ENCODE measurements at regions not wholly inside any gene's neighbourhood (a gene's known extent, or its start where the extent isn't known, plus 50 kb on each side); places are given as distances from the start of the nearest gene placed in this dataset.
"Not testable (repeated sequence)": the region's sequence is repeated elsewhere in the genome, so short reads cannot be mapped to it uniquely, and the experiment has no call there.

DNA sequence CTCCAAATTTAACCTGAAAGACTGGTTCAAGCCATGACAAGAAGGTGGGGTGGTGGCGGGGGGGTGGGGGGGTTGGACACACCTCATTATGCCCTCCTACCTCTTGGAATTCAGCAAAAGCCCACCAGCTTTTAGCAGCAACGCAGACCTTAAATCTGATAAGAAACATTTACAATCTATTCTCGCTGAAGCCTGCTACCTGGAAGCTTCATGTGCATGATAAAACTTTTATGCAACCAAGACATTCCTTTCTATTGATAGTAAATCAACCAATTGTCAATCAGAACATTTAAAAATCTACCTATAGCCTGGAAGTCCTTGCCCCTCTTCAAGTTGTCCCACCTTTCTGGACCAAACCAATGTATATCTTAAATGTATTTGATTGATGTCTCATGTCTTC, 113.6 kb upstream of the FAM98A start:
- DNase-seq: no peak

DNA sequence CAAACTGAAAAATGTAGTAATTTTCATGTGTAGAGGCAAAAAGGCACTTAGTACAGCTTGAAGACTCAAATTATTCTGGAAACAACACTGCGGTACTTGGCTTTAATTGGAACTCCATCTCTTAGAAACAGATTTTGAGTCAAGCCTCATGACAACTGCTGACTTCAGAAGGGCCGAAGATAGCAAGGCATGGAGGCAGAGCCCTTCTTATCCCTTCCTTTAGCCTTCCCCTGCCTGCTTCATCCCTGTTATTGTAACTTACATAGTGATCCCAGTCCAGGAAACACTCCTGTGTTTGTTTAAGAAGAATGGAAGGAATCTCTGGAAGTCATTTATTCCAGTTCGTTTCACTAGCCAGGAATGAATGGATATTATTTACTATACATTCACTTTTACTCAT, 110.9 kb upstream of the FAM98A start:
- DNase-seq: no peak

DNA sequence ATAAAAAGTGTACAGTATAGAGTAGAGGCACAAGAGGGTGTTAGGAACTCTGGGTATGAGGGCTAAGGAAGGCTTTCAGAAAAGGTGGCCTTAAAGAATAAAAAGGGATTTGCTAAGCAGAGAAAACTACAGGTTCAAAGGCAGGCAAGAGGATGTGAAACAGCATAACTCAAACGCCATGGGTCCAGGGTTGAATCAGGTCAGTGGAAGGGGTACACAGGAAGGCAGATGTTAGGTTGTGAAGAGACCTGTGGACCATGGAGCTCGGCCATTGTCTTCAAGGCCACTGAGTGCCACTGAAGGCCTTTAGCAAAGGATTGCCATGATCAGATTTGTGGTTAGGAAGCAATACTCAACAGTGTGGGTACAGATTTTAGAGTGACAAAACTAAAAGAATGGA, 108.2 kb upstream of the FAM98A start:
- DNase-seq: no peak

DNA sequence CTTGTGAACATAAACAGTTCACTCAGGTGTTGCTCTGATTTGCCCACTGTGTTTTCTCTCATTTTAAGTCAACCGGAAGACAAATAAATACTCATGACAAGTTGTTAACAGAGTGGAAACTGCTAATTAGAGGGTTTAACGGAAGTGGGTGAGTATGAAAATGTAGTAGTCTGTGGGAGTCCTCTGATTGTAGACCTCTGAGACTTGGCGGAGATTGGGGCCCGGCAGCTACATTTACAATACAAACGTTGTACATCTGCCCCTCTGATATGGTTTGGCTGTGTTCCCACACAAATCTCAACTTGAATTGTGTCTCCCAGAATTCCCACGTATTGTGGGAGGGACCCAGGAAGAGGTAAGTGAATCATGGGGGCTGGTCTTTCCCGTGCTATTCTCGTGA, 107.3 kb upstream of the FAM98A start:
- no peak for DNase-seq

DNA sequence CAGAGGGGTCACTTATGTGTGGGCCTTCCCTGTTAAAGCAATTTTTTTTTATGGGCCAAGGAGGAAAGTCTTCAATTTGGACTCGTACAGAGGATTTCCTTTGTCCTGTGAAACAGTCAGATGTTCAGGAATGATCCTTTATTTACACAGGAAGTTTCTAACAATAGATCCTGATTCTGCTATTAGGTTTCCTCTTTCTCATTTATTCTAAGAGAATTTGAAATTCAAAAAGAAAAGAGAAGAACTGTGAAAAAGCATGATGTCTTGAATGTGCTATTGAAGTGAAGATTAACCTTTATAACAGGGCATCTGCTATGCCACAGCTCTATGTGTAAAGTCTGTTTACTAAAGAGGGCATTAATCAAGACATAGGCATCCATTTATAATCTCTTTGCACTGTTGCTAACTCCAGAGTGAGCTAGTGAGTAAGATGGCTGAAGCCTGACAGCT, 105.3 kb upstream of the FAM98A start:
- no peak for DNase-seq

DNA sequence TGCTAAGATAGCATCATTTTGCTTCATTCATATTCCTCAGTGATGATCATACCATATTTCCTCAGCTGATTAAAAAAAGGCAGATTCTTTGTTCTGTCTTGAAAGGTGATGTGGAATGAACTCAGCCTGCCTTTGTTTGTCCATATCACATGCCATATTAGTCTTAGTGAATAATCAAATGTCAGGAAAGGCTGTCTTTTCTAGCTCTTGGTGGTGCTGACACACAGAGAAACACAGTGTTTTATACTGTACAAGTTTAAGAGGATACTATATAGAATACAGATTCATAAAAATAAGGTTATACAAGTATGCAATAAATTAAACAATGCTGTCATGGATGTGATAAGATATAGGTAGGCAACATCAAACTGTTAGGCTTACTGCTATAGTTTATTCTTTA, 97.1 kb upstream of the FAM98A start:
- no peak for DNase-seq

DNA sequence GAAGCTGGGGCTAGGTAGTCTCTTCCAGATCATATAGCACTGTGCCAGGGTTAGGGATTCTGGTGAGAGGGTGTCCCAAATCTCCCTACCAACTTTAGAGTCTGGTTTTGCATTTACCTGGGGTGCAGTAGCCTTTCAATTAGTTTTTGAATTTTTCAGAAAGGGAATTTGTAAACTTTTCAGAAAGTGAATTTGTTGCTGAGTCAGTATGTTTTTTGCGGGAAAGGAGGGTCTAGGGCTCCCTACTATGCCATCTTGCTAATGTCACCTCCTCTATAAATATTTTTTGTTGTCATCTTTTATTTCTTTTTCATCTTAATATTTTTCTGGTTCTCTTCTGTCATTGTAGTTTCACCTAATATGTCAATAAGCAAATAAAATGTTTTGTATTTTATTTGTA, 95.8 kb upstream of the FAM98A start:
- DNase-seq: no peak

DNA sequence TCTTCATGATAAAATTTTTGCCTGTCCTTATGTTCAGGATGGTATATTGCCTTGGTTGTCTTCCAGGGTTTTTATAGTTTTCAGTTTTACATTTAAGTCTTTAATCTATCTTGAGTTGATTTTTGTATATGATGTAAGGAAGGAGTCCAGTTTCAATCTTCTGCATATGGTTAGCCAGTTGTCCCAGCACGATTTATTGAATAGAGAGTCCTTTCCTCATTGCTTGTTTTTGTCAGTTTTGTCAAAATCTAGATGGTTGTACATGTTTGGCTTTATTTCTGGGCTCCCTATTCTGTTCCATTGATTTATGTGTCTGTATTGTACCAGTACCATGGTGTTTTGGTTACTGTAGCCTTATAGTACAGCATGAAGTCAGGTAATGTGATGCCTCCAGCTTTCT, 91.6 kb upstream of the FAM98A start:
- DNase-seq: not testable (repeated sequence)

DNA sequence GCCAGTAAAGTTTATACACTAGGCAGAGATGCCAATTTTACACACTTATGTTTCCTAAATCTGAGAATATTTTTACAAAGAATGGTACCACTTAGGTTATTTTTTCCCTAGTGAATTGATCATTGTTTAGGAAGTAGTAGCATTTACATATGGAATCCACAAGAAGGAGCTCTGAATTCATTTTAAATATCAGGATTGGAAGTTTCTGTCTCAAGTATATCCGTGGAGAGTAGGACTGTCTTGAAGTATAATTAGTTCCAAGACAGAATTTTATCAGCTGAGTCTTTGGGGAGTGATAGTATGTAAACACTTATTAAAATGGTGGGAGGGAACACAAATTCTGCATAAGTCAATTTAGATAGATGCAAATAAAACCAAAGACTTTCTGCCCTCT, 82.3 kb upstream of the FAM98A start:
- DNase-seq: no peak

DNA sequence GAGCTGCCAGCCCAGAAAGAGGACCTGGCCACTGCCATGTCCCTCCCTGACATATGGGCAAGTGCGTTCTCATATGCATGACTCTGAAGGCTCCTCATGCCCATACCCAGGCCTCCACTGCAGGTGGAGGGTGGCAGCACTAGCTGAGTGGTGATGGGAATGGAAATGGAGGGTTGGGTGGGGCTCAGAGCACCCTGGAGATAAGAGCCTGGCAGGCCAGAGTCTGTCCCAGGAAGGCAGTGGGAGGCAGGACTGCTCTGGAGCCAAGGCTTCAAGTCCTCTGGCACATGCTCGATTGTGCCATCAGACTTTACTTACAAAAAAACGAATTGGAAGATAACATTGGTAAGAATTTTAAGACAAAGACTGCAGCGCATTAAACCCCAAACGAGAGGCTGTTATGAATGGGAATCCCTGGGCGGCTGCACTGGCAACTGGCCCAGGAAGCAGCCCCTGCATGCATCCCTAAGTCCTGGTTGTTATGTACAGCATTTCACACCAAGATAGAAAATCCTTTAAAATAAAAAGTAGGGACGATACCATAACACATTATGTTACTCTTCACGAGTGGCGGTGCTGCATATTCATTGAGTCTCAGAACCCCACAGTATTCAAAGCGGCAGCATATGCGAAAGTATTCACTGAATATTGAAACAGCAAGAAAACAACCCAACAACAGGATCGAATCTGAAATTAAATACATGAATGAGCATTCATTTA, 81.7 kb upstream of the FAM98A start:
- DNase-seq: no peak

DNA sequence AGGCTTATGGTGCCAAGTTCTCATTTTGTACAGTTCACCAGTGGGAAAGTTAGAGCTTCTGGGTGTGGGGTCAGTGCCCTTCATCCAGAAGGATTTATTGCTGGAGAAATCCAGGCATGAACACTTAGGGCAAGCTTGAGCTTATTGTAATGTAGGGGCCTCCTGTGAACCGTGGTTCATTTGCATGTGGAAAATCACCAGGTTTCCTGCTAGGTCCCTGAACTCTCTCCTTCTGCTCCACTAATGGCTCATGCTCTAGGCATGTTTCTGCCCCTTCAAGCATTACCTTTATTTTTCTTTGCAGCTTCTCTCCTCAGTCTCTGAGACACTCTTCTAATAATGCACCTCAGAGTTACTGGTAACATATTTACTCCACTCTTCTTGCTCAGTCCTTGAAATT, 79.3 kb upstream of the FAM98A start:
- no peak for DNase-seq

DNA sequence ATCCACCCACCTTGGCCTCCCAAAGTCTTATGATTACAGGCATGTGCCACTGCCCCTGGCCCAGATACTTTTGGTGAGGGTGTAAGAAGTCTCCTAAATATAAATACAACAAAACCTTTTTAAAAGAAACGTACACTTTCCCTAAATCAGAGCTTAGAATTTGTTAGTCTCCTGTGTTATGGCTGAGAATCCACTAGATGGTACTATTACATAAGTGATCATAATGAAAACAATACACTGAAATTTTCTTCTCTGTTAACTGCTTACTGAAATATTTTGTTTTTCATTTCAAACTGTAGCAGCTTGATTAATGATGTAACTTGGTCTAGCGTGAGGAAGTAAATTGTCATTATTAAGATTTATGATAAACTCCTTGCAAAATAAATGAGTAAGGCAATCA, 74.8 kb upstream of the FAM98A start:
- DNase-seq: no peak

DNA sequence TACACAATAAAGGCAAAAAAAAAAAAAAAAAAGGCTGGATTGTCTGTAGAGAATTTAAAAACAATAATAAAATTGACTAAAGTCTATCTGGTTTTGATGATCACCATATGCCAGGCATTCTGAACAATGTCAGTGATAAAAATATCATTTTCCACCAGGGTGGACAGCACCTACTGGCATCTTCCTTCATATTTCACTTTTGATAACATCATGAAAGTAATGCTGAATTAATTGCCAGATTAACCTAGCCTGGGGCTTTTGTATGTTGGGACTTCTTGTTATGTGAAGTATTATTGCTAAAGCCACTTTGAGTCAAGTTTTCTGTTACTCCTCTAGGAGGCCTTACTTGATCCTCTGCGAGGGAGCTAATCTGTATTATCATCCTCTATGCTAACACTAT, 73.8 kb upstream of the FAM98A start:
- DNase-seq: no peak

DNA sequence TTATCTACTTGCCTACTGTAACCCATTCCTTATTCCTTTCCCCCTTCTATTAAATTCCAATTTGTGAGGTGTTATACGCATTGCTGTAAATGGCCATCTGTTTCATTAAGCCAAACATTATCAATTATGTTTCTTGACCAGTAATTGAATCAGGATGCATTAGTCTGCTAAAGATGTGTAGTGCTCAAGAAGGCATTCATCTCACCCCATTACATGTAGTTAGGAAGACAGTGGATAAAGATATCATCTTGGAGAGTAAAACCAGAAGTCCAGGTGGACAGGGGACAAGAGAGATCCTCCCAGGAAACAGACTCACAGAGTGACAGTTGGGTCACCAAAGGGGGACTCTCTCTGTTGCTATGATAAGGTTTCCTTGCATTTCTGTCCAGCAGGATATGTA, 73.3 kb upstream of the FAM98A start:
- no peak for DNase-seq

DNA sequence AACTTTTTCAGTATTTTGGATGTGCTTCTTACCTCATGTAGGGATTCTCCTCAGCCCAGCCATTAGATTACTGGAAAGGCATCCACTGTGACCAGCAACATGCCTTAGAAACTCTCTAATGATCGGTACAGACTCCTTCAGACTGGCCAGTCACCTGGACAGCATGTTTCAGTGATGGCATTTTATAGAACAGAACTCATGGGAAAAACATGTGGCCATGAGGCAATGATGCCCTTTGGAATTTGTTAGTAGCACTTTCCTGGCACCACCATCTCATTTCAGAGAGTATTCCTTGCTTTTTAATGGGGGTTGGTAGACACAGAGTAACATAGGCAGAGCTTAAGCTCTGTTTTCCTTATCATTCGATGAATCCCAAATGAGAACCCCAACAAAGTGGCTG, 72.1 kb upstream of the FAM98A start:
- no peak for DNase-seq

DNA sequence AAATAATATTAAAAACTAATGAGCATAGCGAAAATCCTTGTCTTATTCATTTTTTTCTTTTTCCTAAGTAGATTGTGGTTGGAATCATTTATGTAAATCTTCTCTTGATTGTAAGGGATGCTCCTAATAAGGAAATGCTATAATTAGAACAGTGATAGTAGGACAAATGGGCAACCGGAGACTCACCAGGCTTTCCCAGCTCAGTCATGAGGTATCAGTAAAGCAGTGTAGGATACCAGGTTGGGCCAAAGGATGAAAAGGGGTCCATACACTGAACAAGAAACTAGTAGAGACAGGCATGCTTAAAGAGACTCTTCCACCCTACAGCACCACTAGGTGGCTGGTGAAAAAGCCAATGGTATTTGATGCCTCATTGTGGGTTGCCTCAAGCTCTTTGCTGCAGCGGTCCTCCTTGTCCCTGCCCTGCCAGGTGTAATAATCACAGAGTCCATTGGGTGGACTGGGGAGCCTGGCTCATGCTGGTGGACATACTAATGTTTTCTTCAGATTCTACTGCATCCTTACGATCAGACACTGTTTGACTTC, 71.4 kb upstream of the FAM98A start:
- no peak for DNase-seq

DNA sequence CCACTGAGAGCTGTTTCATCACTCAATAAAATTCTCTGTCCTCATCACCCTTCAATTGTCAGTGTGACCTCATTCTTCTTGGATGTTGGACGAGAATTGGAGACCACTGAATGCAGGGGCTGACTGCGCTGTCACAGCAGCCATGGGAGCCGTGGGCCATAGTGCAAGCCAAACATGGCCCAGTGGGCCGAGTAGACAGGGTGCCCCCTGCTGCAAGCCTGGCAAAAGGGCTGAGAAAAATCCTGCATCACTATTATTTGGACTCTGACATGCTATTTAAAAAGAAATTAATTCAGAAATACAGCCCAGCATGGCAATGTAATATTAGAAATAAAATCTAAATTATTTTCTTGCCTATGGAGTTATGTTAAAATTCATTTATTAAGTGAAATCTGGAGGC, 67.8 kb upstream of the FAM98A start:
- DNase-seq: no peak

DNA sequence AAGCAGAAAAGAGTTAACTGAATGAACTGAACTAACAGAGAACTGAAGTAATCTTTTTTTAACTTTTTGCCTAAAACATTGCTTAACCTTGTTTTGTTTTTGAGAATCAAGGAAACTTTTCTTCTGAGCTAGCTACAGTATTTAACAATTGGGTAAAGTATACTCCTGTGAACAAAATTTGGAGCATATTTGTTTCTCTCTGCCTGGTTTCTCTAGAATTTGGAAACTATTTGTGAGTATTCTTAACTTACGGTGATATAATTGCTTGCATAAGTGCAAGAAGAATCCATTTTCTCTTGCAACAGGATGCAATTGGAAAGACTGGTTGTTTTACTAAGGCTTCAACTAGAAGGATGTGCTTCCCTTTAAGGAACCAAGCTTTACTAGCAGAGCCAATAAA, 65.9 kb upstream of the FAM98A start:
- no peak for DNase-seq

DNA sequence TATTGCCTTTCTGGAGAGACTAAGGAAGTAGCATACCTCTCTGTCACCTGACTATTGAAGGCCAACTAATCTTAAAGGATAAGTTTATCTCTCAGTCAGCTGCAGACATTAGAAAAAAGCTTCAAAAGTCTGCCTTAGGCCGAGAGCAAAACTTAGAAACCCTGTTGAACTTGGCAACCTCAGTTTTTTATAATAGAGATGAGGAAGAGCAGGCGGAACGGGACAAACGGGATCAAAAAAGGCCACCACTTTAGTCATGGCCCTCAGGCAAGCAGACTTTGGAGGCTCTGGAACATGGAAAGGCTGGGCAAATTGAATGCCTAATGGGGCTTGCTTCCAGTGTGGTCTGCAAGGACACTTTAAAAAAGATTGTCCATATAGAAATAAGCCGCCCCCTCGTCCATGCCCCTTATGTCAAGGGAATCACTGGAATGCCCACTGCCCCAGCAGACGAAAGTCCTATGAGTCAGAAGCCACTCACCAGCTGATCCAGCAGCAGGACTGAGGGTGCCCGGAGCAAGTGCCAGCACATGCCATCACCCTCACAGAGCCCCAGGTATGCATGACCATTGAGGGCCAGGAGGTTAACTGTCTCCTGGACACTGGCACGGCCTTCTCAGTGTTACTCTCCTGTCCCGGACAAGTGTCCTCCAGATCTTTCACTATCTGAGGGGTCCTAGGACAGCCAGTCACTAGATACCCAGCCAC, 61.5 kb upstream of the FAM98A start:
- no peak for DNase-seq

DNA sequence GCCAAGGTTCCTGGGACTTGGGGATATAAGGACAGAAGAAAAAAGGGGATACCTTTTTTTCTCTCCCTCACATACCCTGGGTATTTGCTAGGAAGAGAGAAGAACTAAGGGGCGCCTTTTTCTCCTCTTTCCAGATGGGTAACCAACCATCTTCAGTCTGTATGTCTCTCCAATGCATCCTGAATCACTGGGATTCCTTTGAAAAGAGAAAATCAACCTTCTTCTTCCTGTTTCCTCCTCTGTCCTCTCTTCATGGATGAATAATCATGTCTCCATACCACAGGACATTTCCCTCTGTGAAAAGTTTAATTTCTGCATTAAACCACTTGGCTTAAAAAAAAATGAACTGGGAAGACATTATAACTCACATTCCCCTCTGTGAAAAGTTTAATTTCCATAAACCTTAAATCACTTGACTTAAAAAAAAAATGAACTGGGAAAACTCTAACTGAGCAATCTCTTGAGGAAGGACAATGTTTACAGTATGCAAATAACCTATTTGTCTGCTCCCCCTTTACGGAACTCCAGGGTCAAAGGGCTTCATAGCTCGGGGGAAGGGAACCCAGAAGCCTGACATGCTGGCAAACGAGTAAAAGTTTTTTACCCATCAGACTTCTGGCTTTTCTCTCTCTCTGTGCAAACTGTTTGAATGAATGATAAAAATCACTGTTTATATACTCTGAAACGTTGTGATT, 56.7 kb upstream of the FAM98A start:
- DNase-seq: no peak

DNA sequence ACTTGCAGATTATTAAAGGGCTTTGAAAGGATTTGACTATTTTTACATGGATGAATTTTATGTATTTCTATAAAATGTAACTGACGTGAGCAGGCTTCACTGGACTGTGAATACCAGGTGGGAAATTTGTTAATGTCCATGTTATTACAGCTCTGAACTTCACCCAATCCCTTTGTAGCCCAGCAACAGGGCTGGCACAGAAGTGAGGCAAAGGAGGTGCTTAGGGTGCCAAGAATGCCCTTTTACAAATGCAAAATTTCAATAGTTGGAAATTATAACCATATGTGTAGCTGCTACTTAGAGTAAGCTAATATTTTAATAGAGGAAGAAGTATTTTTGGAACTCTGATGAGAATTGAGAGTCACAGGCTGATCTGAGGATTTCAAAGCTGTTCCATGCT, 53.7 kb upstream of the FAM98A start:
- DNase-seq: no peak

DNA sequence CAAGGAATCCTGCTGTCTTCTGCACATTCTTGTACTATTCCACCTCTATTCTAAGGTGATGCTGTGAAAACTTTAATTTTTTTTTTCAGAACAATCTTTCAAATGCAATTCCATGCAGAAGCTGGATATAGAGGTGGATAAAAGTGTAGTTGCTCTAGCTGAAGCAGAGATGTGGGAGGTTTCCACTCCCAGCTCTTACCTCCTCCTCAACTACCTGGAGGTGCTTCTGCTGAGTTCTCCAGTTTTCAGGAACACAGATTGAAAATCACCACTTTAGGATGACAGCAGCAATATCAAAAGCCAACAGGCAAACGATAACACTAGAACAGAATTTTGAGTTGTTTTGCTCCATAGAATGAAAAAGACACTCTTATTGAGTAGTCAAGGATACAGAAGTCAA, 51.1 kb upstream of the FAM98A start:
- no peak for DNase-seq
